ENCODE measurements at regions not wholly inside any gene's neighbourhood (a gene's known extent, or its start where the extent isn't known, plus 50 kb on each side); places are given as distances from the start of the nearest gene placed in this dataset.

DNA sequence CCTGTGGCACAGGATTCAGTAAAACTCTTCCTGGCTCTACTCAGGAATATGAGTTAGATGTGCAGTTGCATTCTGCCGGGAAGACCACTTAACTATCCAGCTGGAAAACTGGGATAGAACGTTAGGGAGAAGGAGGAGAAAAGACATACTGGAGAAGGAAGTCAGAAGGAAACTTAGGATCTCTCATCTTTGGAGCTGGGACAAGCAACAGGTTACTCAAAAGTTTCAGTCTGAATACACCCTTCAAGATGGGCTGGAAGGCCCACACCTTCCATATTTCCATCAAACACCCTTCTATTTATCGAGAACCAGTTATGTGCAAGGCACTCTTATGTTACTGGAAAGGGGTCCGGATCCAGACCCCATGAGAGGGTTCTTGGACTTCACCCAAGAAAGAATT lies 440.4 kb upstream of the NRP1 start:
- no peak for TF ChIP-seq EP300 (IDR thresholded peaks at IDR 0.05; ENCODE audit: borderline replicate concordance)
- TF ChIP-seq TAF1 (IDR thresholded peaks at IDR 0.05; ENCODE audit: low read depth) = no peak
- TF ChIP-seq, protein P1, sequence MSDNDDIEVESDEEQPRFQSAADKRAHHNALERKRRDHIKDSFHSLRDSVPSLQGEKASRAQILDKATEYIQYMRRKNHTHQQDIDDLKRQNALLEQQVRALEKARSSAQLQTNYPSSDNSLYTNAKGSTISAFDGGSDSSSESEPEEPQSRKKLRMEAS (IDR thresholded peaks at IDR 0.05) = no peak
- no peak for TF ChIP-seq RAD21 (IDR thresholded peaks at IDR 0.05; ENCODE audit: low read depth)
- no peak for TF ChIP-seq TCF12 (IDR thresholded peaks at IDR 0.05; ENCODE audit: low read depth)
- TF ChIP-seq REST (IDR thresholded peaks at IDR 0.05; ENCODE audit: low read depth) = no peak
- TF ChIP-seq YY1 (IDR thresholded peaks at IDR 0.05; ENCODE audit: low read depth) = no peak
- TF ChIP-seq TEAD4 (IDR thresholded peaks at IDR 0.05) = no peak
- TF ChIP-seq FOXM1 (IDR thresholded peaks at IDR 0.05; ENCODE audit: borderline replicate concordance, low read depth) = no peak
- TF ChIP-seq CREB1 (IDR thresholded peaks at IDR 0.05; ENCODE audit: low read depth) = no peak
- no peak for TF ChIP-seq ZBTB7A (IDR thresholded peaks at IDR 0.05; ENCODE audit: low read depth)
